ENCODE measurements at regions not wholly inside any gene's neighbourhood (a gene's known extent, or its start where the extent isn't known, plus 50 kb on each side); places are given as distances from the start of the nearest gene placed in this dataset.

- TF ChIP-seq CTCF (IDR thresholded peaks at IDR 0.05) (no peak), POLR2A (IDR thresholded peaks at IDR 0.05) (no peak), POLR2AphosphoS5 (IDR thresholded peaks at IDR 0.05) (no peak), EP300 (IDR thresholded peaks at IDR 0.05) (no peak)
These were observed 180.0 kb upstream of the CXCR4 start for GRCh38 chr2:136297994-136298393.
